ENCODE measurements at regions not wholly inside any gene's neighbourhood (a gene's known extent, or its start where the extent isn't known, plus 50 kb on each side); places are given as distances from the start of the nearest gene placed in this dataset.
"Not testable (repeated sequence)": the region's sequence is repeated elsewhere in the genome, so short reads cannot be mapped to it uniquely, and the experiment has no call there.

DNA sequence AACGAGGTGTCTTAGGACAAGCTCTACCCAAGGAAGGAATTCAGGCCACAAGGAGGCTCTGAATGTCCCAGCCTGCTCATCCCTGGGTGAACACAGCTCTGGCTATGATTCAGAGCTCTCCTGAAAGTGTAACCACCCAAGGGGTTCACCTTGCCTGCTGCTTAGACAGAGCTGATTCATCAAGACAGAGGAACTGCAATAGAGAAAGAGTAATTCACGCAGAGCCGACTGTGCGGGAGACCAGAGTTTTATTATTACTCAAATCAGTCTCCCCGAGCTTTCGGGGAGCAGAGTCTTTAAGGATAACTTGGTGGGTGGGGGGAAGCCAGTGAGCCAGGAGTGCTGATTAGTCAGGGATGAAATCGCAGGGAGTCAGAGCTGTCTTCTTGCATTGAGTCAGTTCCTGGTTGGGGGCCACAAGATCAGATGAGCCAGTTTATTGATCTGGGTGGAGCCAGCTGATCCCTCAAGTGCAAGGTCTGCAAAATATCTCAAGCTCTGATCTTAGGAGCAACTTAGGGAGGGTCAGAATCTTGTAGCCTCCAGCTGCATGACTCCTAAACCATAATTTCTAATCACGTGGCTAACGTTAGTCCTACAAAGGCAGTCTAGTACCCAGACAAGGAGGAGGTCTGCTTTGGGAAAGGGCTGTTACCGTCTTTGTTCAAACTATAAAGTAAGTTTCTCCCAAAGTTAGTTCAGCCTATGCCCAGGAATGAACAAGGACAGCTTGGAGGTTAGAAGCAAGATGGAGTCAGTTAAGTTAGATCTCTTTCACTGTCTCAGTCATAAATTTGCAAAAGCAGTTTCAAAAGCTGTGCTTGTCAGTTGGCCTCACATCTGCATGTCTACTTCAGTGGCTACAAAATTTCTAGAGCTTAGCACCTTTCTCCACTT is 123.4 kb upstream of the DAPK1 start:
- DNase-seq (ENCODE audit: low read depth in 2 of 2): peak; percentile 37 to 57

DNA sequence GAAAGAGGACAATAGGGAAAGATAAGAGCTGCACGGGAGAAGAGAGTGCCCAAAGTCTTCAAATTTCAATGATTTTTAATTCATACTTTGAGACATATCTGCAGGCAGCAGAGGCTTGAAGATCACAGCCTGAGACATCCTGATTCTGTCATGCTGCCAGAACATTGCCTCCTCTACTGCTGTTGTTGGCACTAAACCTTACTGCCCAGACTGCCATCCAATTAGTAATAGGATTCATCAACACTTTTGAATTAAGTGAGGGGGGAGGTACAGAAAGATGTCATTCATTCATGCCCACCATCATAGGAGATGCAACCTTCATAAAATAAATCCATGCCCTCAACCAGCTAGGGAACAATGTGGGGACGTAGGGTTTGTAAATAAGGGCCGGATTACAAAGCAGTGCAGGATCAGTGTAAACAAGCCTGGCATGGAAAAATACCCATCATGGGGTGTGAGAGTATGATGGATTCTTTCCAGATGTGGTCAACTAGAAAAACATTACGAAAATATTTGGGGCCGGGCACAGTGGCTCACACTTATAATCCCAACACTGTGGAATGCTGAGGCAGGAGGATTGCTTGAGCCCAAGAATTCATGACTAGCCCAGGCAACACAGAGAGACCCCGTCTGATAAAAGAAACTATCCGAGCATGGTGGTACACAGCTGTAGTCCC is 122.1 kb upstream of the DAPK1 start:
- DNase-seq (ENCODE audit: low read depth in 2 of 2): no peak

DNA sequence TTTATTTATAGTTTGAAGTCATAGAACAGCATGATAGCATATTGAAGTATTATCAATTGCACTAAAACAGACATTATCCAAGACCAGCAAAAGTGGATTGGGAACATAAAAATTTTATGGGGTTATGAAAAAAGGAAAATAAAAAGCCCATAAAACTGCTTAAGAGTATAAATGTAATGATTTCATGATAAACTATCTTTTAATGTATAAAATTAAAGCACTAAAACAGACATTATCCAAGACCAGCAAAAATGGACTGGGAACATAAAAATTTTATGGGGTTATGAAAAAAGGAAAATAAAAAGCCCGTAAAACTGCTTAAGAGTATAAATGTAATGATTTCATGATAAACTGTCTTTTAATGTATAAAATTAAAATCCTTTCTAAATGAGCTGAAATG is 119.0 kb upstream of the DAPK1 start:
- DNase-seq (ENCODE audit: low read depth in 2 of 2): no peak

DNA sequence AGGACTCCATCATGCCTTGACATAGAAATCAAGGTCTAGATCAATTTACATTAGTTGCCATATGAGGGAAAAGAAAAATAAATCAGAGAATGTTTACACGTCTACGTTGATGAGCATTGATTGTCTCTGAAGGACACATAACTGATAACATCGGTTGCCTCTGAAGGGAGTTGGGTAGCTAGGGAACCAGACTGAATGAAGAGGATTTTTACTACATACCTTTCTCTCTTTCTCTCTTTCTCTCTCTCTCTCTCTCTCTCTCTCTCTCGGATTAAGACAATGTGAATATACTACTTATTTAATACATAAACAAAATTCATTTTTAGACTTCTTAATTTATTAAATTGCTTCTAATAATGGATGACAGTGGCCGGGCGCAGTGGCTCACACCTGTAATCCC is 118.4 kb upstream of the DAPK1 start:
- no peak for DNase-seq (ENCODE audit: low read depth in 2 of 2)

DNA sequence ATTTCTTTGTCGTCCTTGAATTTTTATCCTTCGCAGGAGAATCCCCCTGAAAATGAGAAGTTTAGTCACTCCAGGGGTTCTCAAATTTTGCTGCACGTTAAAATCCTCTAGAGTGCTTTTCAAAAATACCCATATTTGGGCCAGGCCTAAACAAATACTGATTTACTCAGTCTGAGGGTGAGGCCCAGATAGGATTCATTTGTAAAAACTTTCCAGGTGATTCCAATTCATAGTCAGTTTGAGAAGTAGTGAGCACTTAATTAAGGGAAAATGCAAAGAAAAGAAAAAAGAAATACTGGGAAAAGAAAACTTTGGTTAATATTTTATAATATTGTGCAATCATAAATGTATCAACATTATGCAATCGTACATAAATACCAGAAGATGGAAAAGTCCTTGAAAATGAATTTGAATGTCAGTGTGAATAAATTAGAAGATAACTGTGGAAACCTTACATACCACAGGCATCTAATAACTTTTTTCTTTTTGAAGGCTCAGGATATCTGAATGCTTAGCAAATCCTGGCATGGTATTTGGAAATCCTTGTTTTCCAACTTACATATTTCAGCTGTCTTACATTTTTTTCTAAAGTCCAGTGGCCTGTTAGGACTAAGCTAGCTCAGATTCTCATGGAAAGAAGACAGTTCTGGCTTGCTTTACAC is 116.5 kb upstream of the DAPK1 start:
- DNase-seq (ENCODE audit: low read depth in 2 of 2): no peak

DNA sequence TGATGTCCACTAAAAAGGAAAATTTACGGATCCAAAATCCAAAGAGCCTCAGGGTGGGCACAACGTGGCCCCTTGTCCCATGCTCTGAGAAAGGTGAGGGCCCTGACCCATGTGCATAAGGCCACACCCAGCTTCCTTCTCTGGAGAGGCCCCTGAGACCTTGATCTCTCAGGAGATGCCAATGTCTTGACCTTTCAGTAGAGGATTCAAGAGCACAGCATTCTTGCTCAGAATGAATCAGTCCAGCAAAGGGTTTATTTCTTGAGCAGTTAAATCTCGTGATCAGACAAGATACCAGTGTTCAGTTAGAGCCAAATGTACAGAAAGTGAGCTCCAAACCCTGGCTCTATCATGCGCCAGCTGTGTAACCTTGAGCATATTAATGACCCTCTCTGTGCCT is 115.9 kb upstream of the DAPK1 start:
- DNase-seq (ENCODE audit: low read depth in 2 of 2): no peak

DNA sequence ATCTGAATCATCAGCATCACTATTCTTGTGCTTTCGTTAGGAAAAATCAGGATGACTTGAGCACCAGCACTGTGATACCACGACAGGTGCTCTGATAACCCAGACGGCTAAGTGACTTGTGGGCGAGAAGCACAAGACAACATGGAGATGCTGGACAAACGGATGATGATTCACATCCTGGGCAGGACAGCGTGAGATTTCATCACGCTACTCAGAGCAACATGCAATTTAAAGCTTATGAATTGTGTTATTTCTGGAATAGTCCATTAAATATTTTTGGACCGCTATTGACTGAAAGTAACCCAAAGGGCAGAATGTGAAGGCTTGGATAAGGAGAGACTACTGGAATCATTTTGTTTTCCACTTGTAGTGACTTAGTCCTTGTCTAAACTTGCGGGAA is 114.8 kb upstream of the DAPK1 start:
- no peak for DNase-seq (ENCODE audit: low read depth in 2 of 2)

DNA sequence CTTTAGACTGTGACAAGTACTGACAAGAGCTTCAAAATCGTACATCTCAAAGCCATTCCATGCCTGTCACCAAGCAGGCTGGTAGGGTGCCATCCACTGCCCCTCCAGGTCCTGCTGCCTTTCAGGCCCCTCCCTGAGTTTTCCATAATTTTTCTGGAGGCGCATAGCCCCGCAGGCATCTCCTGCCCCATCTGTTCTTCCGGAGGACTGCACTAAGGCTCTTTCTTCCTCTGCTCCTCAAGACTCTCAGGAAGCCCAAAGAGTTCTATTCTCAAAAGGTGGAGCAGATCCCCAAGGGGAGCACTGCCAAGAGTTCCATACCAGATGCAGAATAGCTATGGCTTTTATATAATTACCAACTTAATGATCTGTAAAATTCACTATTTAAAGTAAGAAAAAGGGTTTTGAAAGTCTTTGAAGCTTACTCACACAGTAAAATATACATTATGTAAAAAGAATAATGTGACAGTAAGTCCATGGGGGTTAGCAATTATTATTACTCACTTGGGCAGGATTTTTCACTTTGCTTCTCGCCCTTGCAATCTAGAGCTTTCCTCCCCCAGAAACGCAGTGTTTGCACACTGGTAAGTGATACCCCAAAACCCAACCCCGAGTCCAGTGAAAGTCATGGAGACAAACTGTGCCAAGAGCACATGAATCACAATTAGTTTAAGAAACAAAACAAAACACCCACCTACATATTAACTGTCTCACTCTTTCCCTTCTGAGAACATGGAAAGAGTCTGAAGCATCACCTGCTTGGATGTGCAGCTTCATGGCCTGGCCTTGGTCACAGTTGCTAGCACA is 114.1 kb upstream of the DAPK1 start:
- no peak for DNase-seq (ENCODE audit: low read depth in 2 of 2)

DNA sequence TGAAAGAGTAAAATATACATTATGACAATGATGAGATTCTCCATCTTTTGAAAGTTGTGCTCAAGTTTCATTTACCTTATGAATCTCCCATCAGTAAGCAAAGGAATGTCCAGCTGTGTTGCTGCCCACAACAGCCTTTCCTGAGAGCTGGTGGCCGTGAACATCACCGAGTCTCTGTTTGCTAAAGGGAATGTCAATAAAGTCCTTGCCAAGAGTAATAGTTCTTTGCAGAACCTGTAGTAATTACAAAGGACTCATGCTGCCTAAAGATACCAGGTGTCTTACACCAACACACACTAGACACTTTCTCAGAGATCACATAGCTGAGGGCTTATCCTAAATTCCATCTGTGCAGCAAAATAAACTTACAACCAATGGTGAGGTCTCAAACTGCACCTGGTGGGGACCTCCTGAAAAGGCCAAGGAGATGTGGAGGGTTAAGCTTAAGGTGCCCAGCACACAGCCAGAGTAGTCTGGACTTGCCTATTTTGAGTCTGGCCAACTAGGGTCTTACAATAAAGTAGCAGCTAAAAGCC is 111.1 kb upstream of the DAPK1 start:
- DNase-seq (ENCODE audit: low read depth in 2 of 2): no peak

DNA sequence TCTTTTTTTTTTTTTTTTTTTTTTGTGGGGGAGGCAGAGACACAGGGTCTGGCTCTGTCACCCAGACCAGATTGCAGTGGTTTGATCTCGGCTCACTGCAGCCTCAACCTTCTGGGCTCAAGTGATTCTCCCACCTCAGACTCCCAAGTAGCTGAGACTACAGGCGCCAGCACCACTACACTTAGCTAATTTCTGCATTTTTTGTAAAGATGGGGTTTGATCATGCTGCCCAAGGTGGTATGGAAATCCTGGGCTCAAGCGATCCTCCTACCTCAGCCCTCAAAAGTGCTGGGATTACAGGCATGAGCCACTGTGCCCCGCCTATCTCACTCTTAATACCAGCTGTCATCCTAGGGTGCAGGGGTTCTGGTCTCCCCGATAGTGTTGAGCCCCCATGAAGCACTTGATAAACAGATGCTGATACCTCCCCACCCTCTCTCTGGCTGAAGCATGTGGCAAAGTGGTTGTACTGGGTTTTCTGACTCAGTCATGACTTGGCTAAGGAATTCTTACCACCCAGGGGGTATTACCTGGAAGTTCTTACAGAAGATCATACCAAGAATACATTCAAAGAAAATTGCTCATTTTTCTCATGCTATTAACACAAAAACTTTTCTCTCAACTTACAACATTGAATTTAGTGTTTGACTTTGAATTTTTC is 110.2 kb upstream of the DAPK1 start:
- no peak for DNase-seq (ENCODE audit: low read depth in 2 of 2)

DNA sequence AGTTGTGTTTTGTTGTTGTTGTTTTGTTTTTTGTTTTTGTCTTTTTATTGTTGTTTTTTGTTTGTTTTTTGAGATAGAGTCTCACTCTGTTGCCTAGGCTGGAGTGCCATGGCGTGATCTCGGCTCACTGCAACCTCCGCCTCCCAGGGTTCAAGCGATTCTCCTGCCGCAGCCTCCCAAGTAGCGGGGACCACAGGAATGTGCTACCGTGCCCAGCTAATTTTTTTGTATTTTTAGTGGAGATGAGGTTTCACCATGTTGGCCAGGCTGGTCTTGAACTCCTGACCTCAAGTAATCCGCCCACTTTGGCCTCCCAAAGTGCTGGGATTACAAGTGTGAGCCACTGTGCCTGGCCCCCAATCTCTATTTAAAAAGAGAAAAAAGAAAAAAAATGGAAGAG is 109.0 kb upstream of the DAPK1 start:
- DNase-seq (ENCODE audit: low read depth in 2 of 2): not testable (repeated sequence)

DNA sequence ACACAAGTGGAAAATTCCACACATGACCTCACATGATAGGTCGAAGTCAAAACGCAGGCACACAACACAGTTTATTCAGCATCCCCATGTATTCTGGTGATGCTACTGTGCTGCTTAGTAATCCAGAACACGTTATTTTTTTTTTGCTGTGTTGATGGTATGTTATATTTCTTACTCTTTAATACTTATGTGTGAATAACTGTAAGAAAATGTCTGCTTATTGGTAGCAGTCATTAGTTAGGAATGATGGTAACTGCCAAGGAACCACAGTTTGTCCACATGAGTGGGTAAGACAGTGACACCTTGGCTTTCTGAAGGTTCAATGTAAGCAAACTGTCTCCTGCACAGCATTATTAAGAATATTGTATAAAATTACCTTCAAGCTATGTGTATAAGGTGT is 107.7 kb upstream of the DAPK1 start:
- no peak for DNase-seq (ENCODE audit: low read depth in 2 of 2)

DNA sequence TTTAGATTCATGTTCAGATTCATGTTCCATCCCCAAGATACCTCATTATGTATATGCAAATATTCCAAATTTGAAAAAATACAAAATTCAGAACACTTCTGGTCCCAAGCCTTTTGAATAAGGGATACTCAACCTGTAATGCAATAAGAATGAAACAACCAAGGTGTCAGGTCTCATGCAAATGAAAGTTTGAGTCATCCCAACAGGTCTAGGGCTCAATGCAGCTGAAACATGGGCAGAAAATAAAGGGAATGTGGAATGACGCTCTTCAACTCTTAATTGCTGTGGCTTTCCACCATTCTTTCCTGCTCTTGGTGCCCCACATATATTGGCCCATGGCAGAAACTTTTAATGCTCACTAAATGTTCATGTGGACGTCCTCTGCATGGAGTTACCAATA is 107.3 kb upstream of the DAPK1 start:
- no peak for DNase-seq (ENCODE audit: low read depth in 2 of 2)

DNA sequence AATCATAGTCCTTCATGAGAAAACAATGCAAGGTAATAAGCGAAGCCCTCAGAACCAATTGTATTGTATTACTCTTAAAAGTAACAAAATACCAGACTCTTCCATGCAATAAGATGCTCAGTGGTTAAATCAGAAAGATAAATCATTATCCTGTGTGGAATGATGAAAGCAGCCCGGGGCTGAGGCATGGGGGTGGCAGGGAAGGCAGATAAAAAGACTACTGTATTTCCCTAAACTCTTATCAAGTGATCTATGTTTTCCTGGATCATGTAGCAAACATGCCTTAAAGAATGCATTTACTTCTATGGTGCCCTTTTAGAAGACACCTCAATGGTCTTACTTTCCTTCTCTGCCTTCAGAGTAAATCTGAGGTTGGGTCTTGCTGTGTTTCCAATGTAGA is 105.6 kb upstream of the DAPK1 start:
- no peak for DNase-seq (ENCODE audit: low read depth in 2 of 2)

DNA sequence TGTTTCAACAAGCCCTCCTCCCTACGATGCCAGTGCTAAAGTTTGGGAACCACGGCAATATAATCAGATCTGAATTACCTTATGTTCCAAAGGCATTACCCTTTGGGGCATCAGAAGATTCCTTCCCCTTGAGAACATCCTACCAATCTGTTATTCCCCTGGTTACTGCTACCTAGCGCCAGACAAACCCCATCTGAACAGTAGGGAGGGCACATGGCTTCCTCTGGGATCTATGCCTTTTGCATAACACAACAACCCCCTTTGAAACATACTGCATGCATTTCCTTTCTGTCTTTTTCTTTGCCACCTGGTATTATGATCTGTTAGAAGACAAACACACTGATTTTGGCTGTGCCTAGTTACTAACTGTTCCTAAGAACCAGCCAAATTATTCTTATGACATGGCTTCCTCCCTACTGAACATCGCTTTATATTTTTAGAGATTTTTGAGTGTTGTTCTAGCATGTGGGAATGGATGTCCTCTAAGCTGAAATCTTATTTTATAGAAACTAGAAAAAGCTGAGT is 103.9 kb upstream of the DAPK1 start:
- DNase-seq (ENCODE audit: low read depth in 2 of 2): no peak

DNA sequence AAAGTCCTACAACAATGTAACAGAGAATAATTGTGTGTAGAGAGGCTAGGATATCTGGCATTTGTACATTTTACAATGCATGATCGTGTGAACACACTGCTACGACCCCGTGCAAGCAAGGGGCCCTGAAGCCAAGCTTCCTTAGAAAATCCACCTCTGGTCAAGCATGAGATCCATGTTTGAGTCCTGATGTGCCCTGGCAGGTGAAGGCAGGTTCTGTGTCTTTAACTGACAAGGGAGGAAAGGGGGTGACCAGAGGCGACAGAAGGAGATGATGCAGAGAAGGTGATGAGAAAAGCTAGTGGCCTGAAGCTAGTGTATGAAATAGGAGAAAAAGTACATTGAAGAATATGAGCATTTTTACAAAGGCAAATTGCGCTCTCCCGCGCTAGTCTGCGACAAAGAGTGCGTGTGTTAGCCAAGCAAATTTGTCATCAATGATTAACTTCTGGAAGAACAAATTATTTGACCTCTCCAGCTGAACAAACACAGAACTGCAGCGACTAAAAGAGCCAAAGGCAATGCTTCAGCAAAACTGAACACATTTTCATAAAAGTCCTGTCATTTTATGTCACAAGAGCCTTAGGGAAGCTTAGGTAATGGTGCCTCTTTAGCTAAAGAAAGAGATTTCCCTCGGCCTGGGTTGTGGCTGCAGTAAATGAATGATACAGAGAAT is 101.7 kb upstream of the DAPK1 start:
- no peak for DNase-seq (ENCODE audit: low read depth in 2 of 2)

DNA sequence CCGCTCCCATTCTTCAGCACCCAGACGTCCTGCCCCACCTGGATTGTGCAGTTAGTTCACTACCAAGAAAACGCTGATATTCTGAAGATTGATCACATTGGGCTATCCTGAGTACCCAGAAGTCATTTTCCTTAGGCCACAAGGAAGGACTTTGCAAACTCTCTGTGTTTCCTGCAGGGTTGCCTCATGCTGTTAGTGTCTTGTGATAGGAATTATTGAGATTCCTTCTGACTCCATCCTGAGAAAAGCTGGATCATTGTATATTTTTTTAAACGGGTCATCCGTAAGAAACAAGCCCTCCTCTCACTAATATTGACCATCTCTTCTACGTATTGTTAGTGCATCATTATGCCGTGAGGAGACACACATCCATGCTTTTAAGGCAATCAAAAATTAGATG is 96.0 kb upstream of the DAPK1 start:
- no peak for DNase-seq (ENCODE audit: low read depth in 2 of 2)

DNA sequence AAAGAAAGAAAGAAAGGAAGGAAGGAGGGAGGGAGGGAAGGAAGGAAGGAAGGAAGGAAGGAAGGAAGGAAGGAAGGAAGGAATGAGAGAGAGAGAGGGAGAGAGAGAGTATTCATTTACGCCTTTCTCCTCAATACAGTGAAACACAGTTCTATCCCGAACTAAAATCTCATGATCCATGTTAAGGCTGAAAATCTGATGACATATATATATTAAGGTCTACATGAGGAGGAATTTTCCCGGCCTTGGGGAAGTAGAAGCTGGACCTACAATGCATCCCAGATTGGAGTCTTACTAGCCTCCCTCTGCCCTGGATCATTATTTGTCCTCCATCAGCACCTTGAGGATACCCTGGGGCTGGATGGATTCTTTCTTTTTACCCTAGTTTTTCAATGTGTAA is 95.1 kb upstream of the DAPK1 start:
- DNase-seq (ENCODE audit: low read depth in 2 of 2): no peak

DNA sequence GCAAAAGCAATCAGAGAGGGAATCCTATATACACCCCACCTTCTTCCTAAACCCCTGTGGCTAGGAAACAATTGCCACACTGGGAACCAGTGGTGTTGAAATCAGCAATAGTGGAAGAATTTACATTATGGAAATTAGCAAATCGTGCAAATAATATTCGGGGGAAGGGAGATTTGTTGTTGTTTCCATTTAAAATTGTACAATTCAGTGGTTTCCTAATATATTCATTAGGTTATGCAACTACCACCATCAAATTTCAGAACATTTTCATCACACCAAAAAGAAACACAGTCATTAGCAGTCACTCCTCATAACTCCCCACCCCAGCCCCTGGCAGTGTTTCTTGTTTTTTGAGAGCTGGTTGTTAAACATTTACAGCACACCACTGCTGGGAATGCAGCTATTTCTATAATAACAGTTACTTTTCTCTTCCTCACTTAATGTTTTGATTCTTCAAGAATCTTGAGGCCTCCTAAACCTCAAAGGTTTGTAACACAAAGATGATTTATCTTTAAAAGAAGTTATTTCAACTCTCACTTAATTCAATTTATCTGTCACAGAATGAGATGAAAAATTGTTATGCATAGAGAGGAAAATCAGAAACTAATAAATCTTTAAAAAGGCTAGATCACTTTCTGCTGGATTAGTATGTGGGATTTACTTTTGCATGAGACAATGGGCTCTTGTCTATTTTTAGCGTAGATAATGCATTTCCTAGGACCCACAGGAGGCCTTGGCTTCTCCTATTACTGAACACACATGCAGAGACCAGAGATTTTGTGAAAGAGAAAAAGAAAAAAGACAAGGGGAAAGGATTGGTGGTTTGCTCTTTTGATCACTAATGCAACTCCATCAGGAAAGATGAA is 91.8 kb upstream of the DAPK1 start:
- no peak for DNase-seq (ENCODE audit: low read depth in 2 of 2)
